MM.1S (cell line): ENCODE measurements at regions not wholly inside any gene's neighbourhood (a gene's known extent, or its start where the extent isn't known, plus 50 kb on each side); places are given as distances from the start of the nearest gene placed in this dataset.

ENCODE experiments used
- EZH2 ChIP-seq: fragments of 300-600 bp; sonication (generic); optimal IDR thresholded peaks from 2 replicates; pipeline ENCODE3; 2017; ENCODE audit warnings: low read depth, mild to moderate bottlenecking, antibody characterized with exemption, low read length, mixed read lengths
- EZH2phosphoT487 ChIP-seq: fragments of 300-600 bp; sonication (generic); IDR thresholded peaks from 2 replicates; pipeline ENCODE4 v1.6.1; 2018; ENCODE audit warnings: antibody characterized with exemption, low read length
- TF ChIP-seq, protein P1 (sequence below): fragments of 300-600 bp; sonication (generic); IDR thresholded peaks from 2 replicates; pipeline ENCODE4 v1.5.1; 2016; ENCODE audit warnings: antibody characterized with exemption, low read length, mixed read lengths

GRCh38 chr18:38654946-38655345 lies 1089.3 kb upstream of the CELF4 start:
- TF ChIP-seq, protein P1, sequence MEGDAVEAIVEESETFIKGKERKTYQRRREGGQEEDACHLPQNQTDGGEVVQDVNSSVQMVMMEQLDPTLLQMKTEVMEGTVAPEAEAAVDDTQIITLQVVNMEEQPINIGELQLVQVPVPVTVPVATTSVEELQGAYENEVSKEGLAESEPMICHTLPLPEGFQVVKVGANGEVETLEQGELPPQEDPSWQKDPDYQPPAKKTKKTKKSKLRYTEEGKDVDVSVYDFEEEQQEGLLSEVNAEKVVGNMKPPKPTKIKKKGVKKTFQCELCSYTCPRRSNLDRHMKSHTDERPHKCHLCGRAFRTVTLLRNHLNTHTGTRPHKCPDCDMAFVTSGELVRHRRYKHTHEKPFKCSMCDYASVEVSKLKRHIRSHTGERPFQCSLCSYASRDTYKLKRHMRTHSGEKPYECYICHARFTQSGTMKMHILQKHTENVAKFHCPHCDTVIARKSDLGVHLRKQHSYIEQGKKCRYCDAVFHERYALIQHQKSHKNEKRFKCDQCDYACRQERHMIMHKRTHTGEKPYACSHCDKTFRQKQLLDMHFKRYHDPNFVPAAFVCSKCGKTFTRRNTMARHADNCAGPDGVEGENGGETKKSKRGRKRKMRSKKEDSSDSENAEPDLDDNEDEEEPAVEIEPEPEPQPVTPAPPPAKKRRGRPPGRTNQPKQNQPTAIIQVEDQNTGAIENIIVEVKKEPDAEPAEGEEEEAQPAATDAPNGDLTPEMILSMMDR: no peak
- TF ChIP-seq EZH2 (no peak), EZH2phosphoT487 (no peak)
